Cardiac muscle cell (in vitro differentiated cells and primary cell): ENCODE measurements at regions not wholly inside any gene's neighbourhood (a gene's known extent, or its start where the extent isn't known, plus 50 kb on each side); places are given as distances from the start of the nearest gene placed in this dataset.
"Not testable (repeated sequence)": the region's sequence is repeated elsewhere in the genome, so short reads cannot be mapped to it uniquely, and the experiment has no call there.

ENCODE experiments used
- DNase-seq, 2 donors: peaks; one replicate each; pipeline versions ENCODE4 v3.0.0 to v3.0.0-alpha.2; 2010 to 2017; ENCODE audit warnings: low read depth in 1 of 2, low spot score in 1 of 2
- H3K27ac ChIP-seq: fragments of 200-600 bp; sonication (generic); 2 replicates; pipeline ENCODE4 v1.5.1; 2016
- H3K27me3 ChIP-seq: fragments of 200-600 bp; sonication (generic); 2 replicates; pipeline ENCODE4 v1.6.0; 2016; ENCODE audit warnings: control low read depth
- H3K36me3 ChIP-seq: fragments of 200-600 bp; sonication (generic); 2 replicates; pipeline ENCODE4 v1.5.1; 2016; ENCODE audit warnings: control low read depth
- H3K4me1 ChIP-seq: fragments of 200-600 bp; sonication (generic); 2 replicates; pipeline ENCODE4 v1.8.1; 2017; ENCODE audit warnings: low read depth, mild to moderate bottlenecking, mixed run types
- H3K4me3 ChIP-seq: fragments of 200-600 bp; sonication (generic); 2 replicates; pipeline ENCODE4 v1.5.1; 2016; ENCODE audit warnings: mild to moderate bottlenecking
- H3K9me3 ChIP-seq: fragments of 200-600 bp; sonication (generic); 2 replicates; pipeline ENCODE4 v1.5.1; 2017; ENCODE audit warnings: low read depth, mild to moderate bottlenecking, control low read depth
- CTCF ChIP-seq: IDR thresholded peaks from 2 replicates; pipeline ENCODE4 v1.5.1; 2012; ENCODE audit warnings: low read depth, mild to moderate bottlenecking, low read length

GRCh38 chr1:65083263-65083896 lies 64.6 kb upstream of the AK4 start:
- H3K4me1 ChIP-seq: no peaks in the 10 kb centered on the region
- no peaks in the 10 kb centered on the region for H3K36me3 ChIP-seq
- no peaks in the 10 kb centered on the region for H3K9me3 ChIP-seq
- no peak for TF ChIP-seq CTCF
- H3K27ac ChIP-seq: no peak overlapping the region
- no peak for DNase-seq
- no peak overlapping the region for H3K4me3 ChIP-seq
- H3K27me3 ChIP-seq: no peaks in the 10 kb centered on the region

GRCh38 chr1:65084066-65084465 lies 63.9 kb upstream of the AK4 start:
- H3K4me1 ChIP-seq: no peaks in the 10 kb centered on the region
- TF ChIP-seq CTCF: no peak
- no peaks in the 10 kb centered on the region for H3K36me3 ChIP-seq
- no peak overlapping the region for H3K27ac ChIP-seq
- DNase-seq: no peak
- no peaks in the 10 kb centered on the region for H3K9me3 ChIP-seq
- H3K27me3 ChIP-seq: no peaks in the 10 kb centered on the region
- no peak overlapping the region for H3K4me3 ChIP-seq

GRCh38 chr1:65087519-65087918 lies 60.5 kb upstream of the AK4 start:
- H3K27ac ChIP-seq, H3K9me3 ChIP-seq, H3K36me3 ChIP-seq, H3K4me3 ChIP-seq, DNase-seq, H3K4me1 ChIP-seq, H3K27me3 ChIP-seq: not testable (repeated sequence)

GRCh38 chr1:65090406-65090805 lies 57.6 kb upstream of the AK4 start:
- Histone ChIP-seq H3K4me1 (peaks cover 6% of the 10 kb centered on the region), H3K36me3 (no peaks in the 10 kb centered on the region), H3K27ac (no peak overlapping the region), H3K27me3 (no peaks in the 10 kb centered on the region), H3K9me3 (no peaks in the 10 kb centered on the region), H3K4me3 (no peak overlapping the region)
- no peak for DNase-seq
- TF ChIP-seq CTCF: no peak

GRCh38 chr1:65092691-65093090 lies 55.3 kb upstream of the AK4 start:
- DNase-seq: no peak
- Histone ChIP-seq H3K4me1 (peaks cover 6% of the 10 kb centered on the region), H3K36me3 (no peaks in the 10 kb centered on the region), H3K27ac (no peak overlapping the region), H3K9me3 (no peaks in the 10 kb centered on the region), H3K4me3 (no peak overlapping the region), H3K27me3 (no peaks in the 10 kb centered on the region)
- TF ChIP-seq CTCF: no peak

GRCh38 chr1:65097076-65097475 lies 50.9 kb upstream of the AK4 start:
- Histone ChIP-seq H3K36me3 (no peaks in the 10 kb centered on the region), H3K4me3 (no peak overlapping the region), H3K4me1 (no peaks in the 10 kb centered on the region), H3K27me3 (no peaks in the 10 kb centered on the region), H3K9me3 (no peaks in the 10 kb centered on the region), H3K27ac (no peak overlapping the region)
- DNase-seq: no peak
- no peak for TF ChIP-seq CTCF
